Neuronal stem cell (in vitro differentiated cells): ENCODE measurements at regions not wholly inside any gene's neighbourhood (a gene's known extent, or its start where the extent isn't known, plus 50 kb on each side); places are given as distances from the start of the nearest gene placed in this dataset.
"Not testable (repeated sequence)": the region's sequence is repeated elsewhere in the genome, so short reads cannot be mapped to it uniquely, and the experiment has no call there.

ENCODE experiments used
- DNase-seq: peaks from one replicate; pipeline ENCODE4 v3.0.0-alpha.2; 2013; ENCODE audit warnings: low spot score
- H2AFZ ChIP-seq: one replicate; pipeline ENCODE4 v1.6.1; 2013; ENCODE audit warnings: mild to moderate bottlenecking, low read length, inconsistent platforms
- H2AK5ac ChIP-seq: 2 replicates; pipeline ENCODE4 v1.6.1; 2013; ENCODE audit warnings: low read depth, mild to moderate bottlenecking, inconsistent platforms, low read length, moderate library complexity, mixed read lengths
- H2BK120ac ChIP-seq: 2 replicates; pipeline ENCODE4 v1.6.1; 2013; ENCODE audit warnings: low read depth, mild to moderate bottlenecking, inconsistent platforms, low read length, moderate library complexity, mixed read lengths
- H2BK12ac ChIP-seq: one replicate; pipeline ENCODE4 v1.6.1; 2013; ENCODE audit warnings: low read length, inconsistent platforms
- H2BK15ac ChIP-seq: 2 replicates; pipeline ENCODE4 v1.6.1; 2013; ENCODE audit warnings: mild to moderate bottlenecking, low read length, inconsistent platforms, mixed read lengths
- H2BK5ac ChIP-seq: one replicate; pipeline ENCODE4 v1.6.1; 2013; ENCODE audit warnings: inconsistent platforms, mild to moderate bottlenecking, low read length, moderate library complexity
- H3K14ac ChIP-seq: one replicate; pipeline ENCODE4 v1.6.1; 2013; ENCODE audit warnings: low read length, inconsistent platforms
- H3K18ac ChIP-seq: 2 replicates; pipeline ENCODE4 v1.6.1; 2013; ENCODE audit warnings: low read length, inconsistent platforms
- H3K23ac ChIP-seq: 2 replicates; pipeline ENCODE4 v1.6.1; 2013; ENCODE audit warnings: low read depth, mild to moderate bottlenecking, mixed read lengths, low read length, inconsistent platforms; ENCODE audit not compliant: poor library complexity
- H3K27ac ChIP-seq: replicated peaks from 3 replicates; pipeline ENCODE4 v1.5.1; 2013; ENCODE audit warnings: low read length, inconsistent platforms
- H3K27me3 ChIP-seq, 3 experiments: 2 replicates each; pipeline ENCODE4 v1.6.1; 2013; ENCODE audit warnings: low read length in 3 of 3, mild to moderate bottlenecking in 2 of 3, inconsistent platforms in 1 of 3, low read depth in 1 of 3, mixed read lengths in 1 of 3, moderate library complexity in 1 of 3; ENCODE audit not compliant: control insufficient read depth in 3 of 3, insufficient read depth in 3 of 3
- H3K36me3 ChIP-seq, 2 donors: replicated peaks in 1 of 2; 2 replicates each; pipeline ENCODE4 v1.6.1; 2013; ENCODE audit warnings: low read length in 2 of 2; ENCODE audit not compliant: control insufficient read depth in 2 of 2, insufficient read depth in 2 of 2
- H3K4ac ChIP-seq: 2 replicates; pipeline ENCODE4 v1.6.1; 2013; ENCODE audit warnings: inconsistent platforms, mild to moderate bottlenecking, low read length, moderate library complexity
- H3K4me1 ChIP-seq, 2 donors: 1 replicate in 1 of 2; 2 replicates in 1 of 2; pipeline ENCODE4 v1.6.1; 2013; ENCODE audit warnings: low read length in 2 of 2, low read depth in 1 of 2; ENCODE audit not compliant: control insufficient read depth in 2 of 2, insufficient read depth in 1 of 2
- H3K4me2 ChIP-seq: one replicate; pipeline ENCODE4 v1.6.1; 2013; ENCODE audit warnings: mild to moderate bottlenecking, low read length, inconsistent platforms; ENCODE audit not compliant: insufficient read depth, poor library complexity, severe bottlenecking
- H3K4me3 ChIP-seq, 2 donors: 2 replicates each; pipeline ENCODE4 v1.5.1; 2013; ENCODE audit warnings: low read length in 2 of 2, mild to moderate bottlenecking in 2 of 2, inconsistent platforms in 1 of 2, moderate library complexity in 1 of 2
- H3K79me1 ChIP-seq: one replicate; pipeline ENCODE4 v1.6.1; 2013; ENCODE audit warnings: low read depth, mild to moderate bottlenecking, inconsistent platforms, low read length, moderate library complexity
- H3K9ac ChIP-seq: one replicate; pipeline ENCODE4 v1.6.1; 2013; ENCODE audit warnings: mild to moderate bottlenecking, low read depth, low read length, inconsistent platforms; ENCODE audit not compliant: poor library complexity
- H3K9me3 ChIP-seq, 2 donors: replicated peaks in 1 of 2; 2 replicates each; pipeline versions ENCODE3 to v1.6.1; 2013; ENCODE audit warnings: low read length in 2 of 2, mild to moderate bottlenecking in 2 of 2, inconsistent platforms in 1 of 2, low read depth in 1 of 2, mixed read lengths in 1 of 2, moderate library complexity in 1 of 2; ENCODE audit not compliant: control insufficient read depth in 2 of 2, insufficient read depth in 1 of 2
- H4K8ac ChIP-seq: one replicate; pipeline ENCODE4 v1.6.1; 2013; ENCODE audit warnings: low read depth, mild to moderate bottlenecking, inconsistent platforms, low read length, moderate library complexity
- H4K91ac ChIP-seq: one replicate; pipeline ENCODE4 v1.6.1; 2013; ENCODE audit warnings: low read length, low read depth, mild to moderate bottlenecking, inconsistent platforms; ENCODE audit not compliant: poor library complexity
- WGBS, 2 donors: extraction: QIAGEN DNeasy Blood & Tissue Kit; methylation state at CpG; one replicate each; pipeline ENCODE4 v1.1.7; 2013; ENCODE audit warnings: missing lambda C conversion rate in 2 of 2, mixed read lengths in 1 of 2; ENCODE audit not compliant: insufficient read length in 2 of 2, insufficient replicate concordance in 1 of 2; ENCODE audit errors: extremely low coverage in 2 of 2; 5-methylcytosine and 5-hydroxymethylcytosine counted together

- H2BK12ac ChIP-seq = not testable (repeated sequence)
- no CpG with 5 or more reads among the region's 8 CpGs for WGBS, 2 donors
Observed at GRCh38 chr13:54069958-54070357, 1041.3 kb downstream of the OLFM4 start.

GRCh38 chr13:54077569-54077968 lies 1049.0 kb downstream of the OLFM4 start:
- Histone ChIP-seq H3K23ac (no peak overlapping the region), H3K9me3 (peaks cover 0 to 10% of the 10 kb centered on the region in 2 donors), H3K9ac (no peak overlapping the region), H3K27ac (no peak overlapping the region), H2BK15ac (no peak overlapping the region), H3K4ac (no peak overlapping the region), H2AFZ (no peak overlapping the region), H3K4me3 (no peak overlapping the region), H3K18ac (no peak overlapping the region), H2BK120ac (no peak overlapping the region), H3K79me1 (no peaks in the 10 kb centered on the region), H3K36me3 (no peaks in the 10 kb centered on the region), H4K91ac (no peak overlapping the region), H2AK5ac (no peak overlapping the region), H3K27me3 (no peaks in the 10 kb centered on the region), H3K4me2 (no peak overlapping the region), H3K14ac (no peak overlapping the region), H4K8ac (no peak overlapping the region), H2BK5ac (no peak overlapping the region), H3K4me1 (peaks cover 0 to 8% of the 10 kb centered on the region in 2 donors), H2BK12ac (no peak overlapping the region)
- DNase-seq = no peak

More at GRCh38 chr13:54069958-54070357, 1041.3 kb downstream of the OLFM4 start:
- H3K79me1 ChIP-seq, H2BK15ac ChIP-seq, H3K18ac ChIP-seq, H3K14ac ChIP-seq, H3K27ac ChIP-seq, DNase-seq, H2BK5ac ChIP-seq, H2AK5ac ChIP-seq, H3K4me1 ChIP-seq, H3K9ac ChIP-seq, H3K36me3 ChIP-seq, H3K4ac ChIP-seq, H4K91ac ChIP-seq, H3K4me2 ChIP-seq, H3K4me3 ChIP-seq, H3K27me3 ChIP-seq, H4K8ac ChIP-seq, H2BK120ac ChIP-seq, H3K23ac ChIP-seq: not testable (repeated sequence)
- peak overlapping the region; percentile 26 for H2AFZ ChIP-seq
- peaks cover 0 to 24% of the 10 kb centered on the region in 2 donors for H3K9me3 ChIP-seq

- Histone ChIP-seq H3K18ac (no peak overlapping the region), H3K9me3 (peaks cover 0 to 10% of the 10 kb centered on the region in 2 donors), H3K27me3 (no peaks in the 10 kb centered on the region), H2BK15ac (no peak overlapping the region), H2BK12ac (no peak overlapping the region), H2AK5ac (no peak overlapping the region), H3K4me1 (peaks cover 0 to 8% of the 10 kb centered on the region in 2 donors), H3K4ac (no peak overlapping the region), H4K91ac (no peak overlapping the region), H2BK5ac (no peak overlapping the region), H4K8ac (no peak overlapping the region), H3K9ac (no peak overlapping the region), H3K4me2 (no peak overlapping the region), H2AFZ (peak overlapping the region; percentile 74), H3K4me3 (no peak overlapping the region), H3K27ac (no peak overlapping the region), H3K36me3 (no peaks in the 10 kb centered on the region), H3K23ac (no peak overlapping the region), H2BK120ac (no peak overlapping the region), H3K14ac (no peak overlapping the region), H3K79me1 (no peaks in the 10 kb centered on the region)
- DNase-seq = no peak
- WGBS, 2 donors = no CpG with 5 or more reads among the region's 3 CpGs
Observed at GRCh38 chr13:54078271-54078870, 1049.8 kb downstream of the OLFM4 start.

GRCh38 chr13:54082309-54082708 lies 1053.7 kb downstream of the OLFM4 start:
- H3K36me3 ChIP-seq, H2AFZ ChIP-seq, H2BK15ac ChIP-seq, H2BK5ac ChIP-seq, H3K9ac ChIP-seq, H3K79me1 ChIP-seq, H3K4me1 ChIP-seq, H3K27me3 ChIP-seq, H3K18ac ChIP-seq, H4K8ac ChIP-seq, H3K4me3 ChIP-seq, H3K27ac ChIP-seq, H3K14ac ChIP-seq, H3K4ac ChIP-seq, DNase-seq, H2BK12ac ChIP-seq, H3K23ac ChIP-seq, H3K4me2 ChIP-seq, H4K91ac ChIP-seq, H2BK120ac ChIP-seq, H2AK5ac ChIP-seq: not testable (repeated sequence)
- H3K9me3 ChIP-seq = peaks cover 0 to 10% of the 10 kb centered on the region in 2 donors
- no CpG with 5 or more reads among the region's 11 CpGs for WGBS, 2 donors
